CD4-positive, alpha-beta T cell treated with Interleukin-6 for 4 hours (primary cell): ENCODE measurements at regions not wholly inside any gene's neighbourhood (a gene's known extent, or its start where the extent isn't known, plus 50 kb on each side); places are given as distances from the start of the nearest gene placed in this dataset.
"Not testable (repeated sequence)": the region's sequence is repeated elsewhere in the genome, so short reads cannot be mapped to it uniquely, and the experiment has no call there.

Source experiments
- DNase-seq: peaks from one replicate; pipeline ENCODE4 v3.0.0-alpha.2; 2020; ENCODE audit warnings: mixed read lengths

DNA sequence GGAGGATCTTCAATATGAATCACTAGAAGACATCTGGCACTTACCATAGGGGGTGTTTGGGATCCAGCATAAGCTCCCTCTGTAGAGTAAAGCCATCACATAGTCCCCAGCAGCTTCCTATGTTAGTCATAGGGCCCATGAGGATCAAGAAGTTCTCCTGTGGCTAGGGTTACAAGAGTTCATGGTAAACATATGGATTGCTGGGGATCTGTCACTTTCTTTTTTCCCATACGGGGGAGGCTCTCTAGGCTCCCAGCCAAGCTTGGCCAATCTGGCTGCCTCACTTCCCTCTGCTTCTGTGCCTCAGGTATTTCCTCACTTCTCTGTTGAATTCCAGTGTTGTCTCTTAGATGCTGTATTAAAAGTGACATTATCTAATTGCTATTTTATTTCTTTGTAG lies 597.9 kb downstream of the PDCD6IP start:
- no peak for DNase-seq

DNA sequence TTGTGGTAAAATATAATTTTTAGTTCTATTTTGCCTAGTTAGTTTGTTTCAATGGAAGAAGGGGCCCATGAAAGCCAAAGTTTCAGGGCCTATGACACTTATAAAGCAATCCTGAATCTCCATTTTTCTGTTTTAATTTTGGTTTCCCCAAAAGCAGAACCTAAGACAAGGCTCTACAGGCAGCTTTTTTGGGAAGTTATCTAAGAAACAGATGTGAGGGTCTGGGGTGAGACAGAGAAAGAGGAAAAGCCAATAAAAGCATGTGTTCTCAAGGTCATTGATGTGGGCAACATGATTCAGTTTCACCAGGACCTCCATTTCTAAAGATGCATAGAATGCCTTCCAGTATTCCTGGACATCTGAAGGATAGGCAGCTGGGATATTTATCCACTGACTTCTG lies 598.5 kb downstream of the PDCD6IP start:
- no peak for DNase-seq

- DNase-seq, result no peak
Observed at GRCh38 chr3:34399401-34399800, 601.0 kb downstream of the PDCD6IP start.

DNA sequence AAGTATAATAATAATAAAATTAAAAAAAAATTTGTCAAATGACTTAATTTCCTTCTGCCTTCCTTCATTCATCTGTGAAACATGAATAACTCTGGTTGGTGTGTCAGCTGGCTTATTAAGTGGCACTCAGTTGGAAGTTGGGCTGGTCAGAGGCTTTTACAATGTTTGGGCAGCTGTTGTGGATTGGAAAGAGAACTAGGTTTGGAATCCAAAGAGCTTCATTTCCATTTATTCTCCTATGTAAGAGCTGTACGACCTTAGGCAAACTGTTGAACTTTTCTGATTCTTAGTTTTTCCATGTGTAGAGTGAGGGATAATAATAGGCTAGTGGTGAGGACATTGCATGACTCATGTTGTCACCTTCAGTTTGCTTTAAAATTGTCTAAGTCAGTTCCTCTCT lies 606.7 kb downstream of the PDCD6IP start:
- DNase-seq, result no peak

GRCh38 chr3:34407281-34407680 lies 608.9 kb downstream of the PDCD6IP start:
- no peak for DNase-seq

DNA sequence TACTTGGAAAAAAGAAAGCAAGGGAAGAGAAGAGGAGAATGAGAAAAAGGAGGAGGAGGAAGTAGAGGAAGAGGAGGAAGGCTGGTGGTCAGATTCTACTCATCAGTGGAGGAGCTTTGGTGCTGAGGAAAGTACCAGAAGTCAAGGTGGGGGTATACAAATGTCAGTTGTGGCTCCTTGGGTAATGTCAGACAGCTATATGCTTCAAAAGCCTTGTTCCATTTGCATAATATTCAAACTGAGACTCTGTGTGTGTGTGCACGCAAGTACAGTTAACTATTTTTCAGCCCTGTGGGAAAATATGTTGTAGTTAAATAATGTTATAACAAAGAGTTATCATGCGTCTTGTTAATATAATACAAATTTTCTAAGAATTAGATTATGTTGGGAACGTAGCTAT lies 609.7 kb downstream of the PDCD6IP start:
- DNase-seq, result no peak

- DNase-seq, result no peak
Observed at GRCh38 chr3:34411596-34411995, 613.2 kb downstream of the PDCD6IP start.

GRCh38 chr3:34419801-34420200 lies 621.4 kb downstream of the PDCD6IP start:
- no peak for DNase-seq

DNA sequence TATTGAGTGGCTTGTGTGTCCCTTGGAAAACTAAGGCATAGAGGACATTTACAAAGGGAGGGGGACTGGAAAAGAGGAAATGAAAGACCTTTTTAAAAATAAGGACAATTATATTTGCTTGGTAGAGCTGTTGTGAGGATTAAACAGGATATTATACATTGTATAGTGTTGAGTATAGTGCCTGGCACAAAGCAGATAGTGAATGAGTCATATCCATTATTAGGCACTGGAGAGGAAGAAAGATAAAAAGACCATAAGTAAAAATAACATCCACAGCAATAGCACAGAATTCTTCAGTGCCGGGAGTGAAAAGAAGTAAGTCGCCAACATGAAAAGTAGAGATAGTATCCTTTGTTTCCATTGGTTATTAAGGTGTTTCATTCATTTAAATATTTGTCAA lies 623.3 kb downstream of the PDCD6IP start:
- no peak for DNase-seq

DNA sequence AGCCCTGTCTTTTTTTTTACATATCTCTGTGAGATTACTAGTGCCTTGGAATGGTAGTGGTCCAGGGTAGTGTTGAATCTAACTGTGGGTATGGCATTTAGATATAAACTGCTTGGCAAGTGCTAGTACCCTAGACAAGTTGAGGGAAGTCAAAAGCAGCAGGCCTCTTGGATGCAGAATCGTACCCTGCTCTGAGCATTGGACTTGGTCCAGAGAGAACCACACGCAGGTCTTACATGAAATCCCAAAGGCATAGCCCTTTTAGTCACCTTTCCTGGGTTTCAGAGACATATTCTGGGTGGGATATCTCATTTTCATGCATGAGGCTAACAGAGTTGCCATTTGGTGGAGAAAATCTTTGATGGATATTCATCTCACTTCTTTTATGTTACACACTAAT lies 641.4 kb downstream of the PDCD6IP start:
- no peak for DNase-seq

- no peak for DNase-seq
Observed at GRCh38 chr3:34444137-34444536, 645.7 kb downstream of the PDCD6IP start.

DNA sequence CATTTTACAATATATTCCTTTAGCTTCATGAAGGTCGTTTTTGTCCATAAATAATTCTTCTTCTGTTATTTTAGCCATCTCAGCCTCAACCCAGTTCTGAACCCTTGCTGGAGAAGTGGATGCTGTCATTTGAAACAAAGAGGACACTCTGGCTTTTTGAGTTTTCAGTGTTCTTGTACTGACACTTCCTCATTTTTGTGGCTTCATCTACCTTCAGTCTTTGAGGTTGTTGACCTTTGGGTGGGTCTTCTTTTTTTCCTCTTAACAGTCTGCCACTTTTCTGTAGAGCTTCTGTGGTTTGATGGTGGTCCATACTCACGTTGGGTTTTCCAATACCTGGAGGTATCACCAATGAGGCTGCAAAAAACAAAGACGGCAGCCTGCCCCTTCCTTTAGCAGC lies 650.9 kb downstream of the PDCD6IP start:
- no peak for DNase-seq

DNA sequence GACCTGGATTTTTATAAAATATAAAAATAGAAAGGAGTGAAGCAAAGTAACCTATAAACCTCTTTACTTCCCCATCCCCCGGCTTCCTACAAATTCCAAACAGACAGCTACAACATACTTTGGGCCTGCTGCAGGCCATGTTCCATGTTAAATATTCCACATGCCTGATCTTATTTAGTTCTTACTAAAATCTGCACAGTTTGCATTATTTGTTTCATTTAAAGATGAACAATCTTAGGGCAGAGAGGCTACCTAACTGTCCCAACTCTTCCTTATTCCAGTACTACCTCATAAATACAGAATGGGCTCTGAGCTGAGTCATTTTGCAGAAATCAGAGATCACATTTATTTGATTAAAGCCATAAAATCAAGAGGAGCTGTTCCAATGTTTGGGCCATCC lies 665.0 kb downstream of the PDCD6IP start:
- DNase-seq, result no peak

- DNase-seq, result no peak
Observed at GRCh38 chr3:34464646-34465045, 666.2 kb downstream of the PDCD6IP start.

- no peak for DNase-seq
Observed at GRCh38 chr3:34475851-34476250, 677.4 kb downstream of the PDCD6IP start.

- no peak for DNase-seq
Observed at GRCh38 chr3:34483311-34483887, 685.0 kb downstream of the PDCD6IP start.

GRCh38 chr3:34504366-34504765 lies 705.9 kb downstream of the PDCD6IP start:
- DNase-seq, result no peak

- DNase-seq, result no peak
Observed at GRCh38 chr3:34504775-34505174, 706.3 kb downstream of the PDCD6IP start.

DNA sequence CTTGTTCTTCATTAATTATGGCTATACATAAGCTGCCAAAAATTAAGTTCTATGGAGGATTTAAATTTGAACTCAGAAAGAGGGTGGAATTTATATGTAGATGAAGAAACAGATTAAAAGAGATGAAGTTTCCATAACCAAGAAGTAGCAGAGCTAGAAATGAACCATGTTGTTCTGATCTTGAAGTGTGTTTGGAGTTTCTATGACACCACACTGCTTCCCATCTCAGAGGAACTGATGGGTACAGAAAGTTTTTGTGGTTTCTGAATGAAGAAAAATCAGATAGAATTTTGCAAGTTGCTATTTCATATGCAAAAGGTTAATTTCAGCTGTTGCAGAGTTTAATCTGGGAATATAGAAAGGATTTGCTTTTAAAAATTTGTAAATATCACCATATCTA lies 710.3 kb downstream of the PDCD6IP start:
- DNase-seq, result no peak

DNA sequence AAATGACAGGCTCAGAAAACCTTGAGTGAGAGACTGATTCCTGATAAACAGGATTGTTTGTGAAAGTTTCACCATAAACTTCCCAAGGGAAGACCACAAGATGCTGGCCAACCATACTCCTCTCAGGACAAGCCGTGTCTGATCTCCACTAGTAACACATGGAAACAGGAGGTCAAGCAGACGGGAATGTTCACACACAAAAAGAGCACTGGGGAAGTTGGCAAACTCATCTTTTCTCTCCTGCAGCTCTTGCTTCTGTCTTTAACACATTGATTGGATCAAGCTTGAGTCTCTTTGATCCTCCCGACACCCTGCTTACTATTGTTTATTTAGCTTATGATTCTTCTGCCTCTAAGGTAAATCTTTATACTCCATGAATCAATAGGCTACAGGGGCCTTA lies 713.5 kb downstream of the PDCD6IP start:
- no peak for DNase-seq

GRCh38 chr3:34519008-34519407 lies 720.6 kb downstream of the PDCD6IP start:
- DNase-seq, result not testable (repeated sequence)

GRCh38 chr3:34531156-34531555 lies 732.7 kb downstream of the PDCD6IP start:
- DNase-seq, result no peak

DNA sequence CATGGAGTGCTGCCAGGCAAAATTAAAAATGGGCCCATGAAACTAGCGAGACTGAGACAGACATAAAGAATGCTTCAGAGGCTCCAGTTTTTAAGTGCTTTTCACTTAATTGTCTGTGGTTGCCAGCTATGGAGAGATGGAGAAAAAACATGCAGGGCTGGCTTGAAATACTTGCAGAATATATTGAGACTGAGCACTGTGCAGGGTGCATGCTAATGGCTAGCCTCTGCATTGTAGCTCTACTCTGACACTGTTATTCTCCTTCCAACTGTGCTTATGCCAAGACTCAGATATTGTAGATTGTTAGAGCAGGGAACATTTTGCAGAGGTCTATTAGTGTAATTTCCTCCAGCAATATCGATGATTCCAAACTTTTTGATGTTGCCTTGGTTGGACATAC lies 735.0 kb downstream of the PDCD6IP start:
- no peak for DNase-seq

GRCh38 chr3:34534013-34534412 lies 735.6 kb downstream of the PDCD6IP start:
- no peak for DNase-seq

DNA sequence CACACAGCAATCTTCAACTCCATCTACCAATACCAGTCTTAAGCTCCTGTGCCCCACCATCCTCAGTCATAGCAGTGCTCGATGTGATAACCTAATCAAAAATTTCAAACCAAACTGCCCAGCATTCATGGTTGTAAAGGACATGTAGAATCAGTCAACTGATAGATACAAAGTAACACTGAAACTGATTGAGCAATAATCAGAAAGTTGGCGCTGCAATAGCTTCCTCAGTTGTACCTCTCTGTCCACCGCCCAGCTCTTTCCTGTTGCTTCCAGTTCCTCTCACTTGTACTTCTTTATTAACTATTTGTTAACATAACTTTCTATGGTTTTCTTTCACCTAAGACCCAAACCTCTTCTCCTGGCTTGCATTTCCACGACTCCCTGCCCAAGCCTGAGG lies 745.7 kb downstream of the PDCD6IP start:
- DNase-seq, result no peak
